Activated T-helper 2 cell treated with anti-CD3 and anti-CD28 coated beads, Interferon-gamma antibody, Interleukin-2, Interleukin-4, amounts not matched to agents 10 μg/mL and 5 μg/mL and 100 μg/mL, durations not matched to agents 14 hours and 24 hours and 36 hours (primary cell): ENCODE measurements at regions not wholly inside any gene's neighbourhood (a gene's known extent, or its start where the extent isn't known, plus 50 kb on each side); places are given as distances from the start of the nearest gene placed in this dataset.

Experiments used
- DNase-seq: peaks from one replicate; pipeline ENCODE4 v3.0.0; 2021; ENCODE audit warnings: low spot score
- H3K27ac Mint-ChIP-seq: one replicate; pipeline ENCODE4 v1.8.0; 2021; ENCODE audit warnings: mixed read lengths
- H3K27me3 Mint-ChIP-seq: one replicate; pipeline ENCODE4 v1.8.0; 2021; ENCODE audit warnings: low read depth, mixed read lengths
- H3K36me3 Mint-ChIP-seq: one replicate; pipeline ENCODE4 v1.8.0; 2021; ENCODE audit warnings: low read depth, mixed read lengths
- H3K4me1 Mint-ChIP-seq: one replicate; pipeline ENCODE4 v1.8.0; 2021; ENCODE audit warnings: low read depth, mixed read lengths
- H3K4me3 Mint-ChIP-seq: one replicate; pipeline ENCODE4 v1.8.0; 2021; ENCODE audit warnings: low read depth, mild to moderate bottlenecking, moderate library complexity, mixed read lengths
- H3K9me3 Mint-ChIP-seq: one replicate; pipeline ENCODE4 v1.8.0; 2021; ENCODE audit warnings: mixed read lengths
- intact Hi-C: fragments of 100-400 bp; cut with micrococcal nuclease; formaldehyde crosslinking; loops from one replicate; pipeline ENCODE4 v1.15.1; 2023

GRCh38 chr6:19013026-19013705 is 626.0 kb downstream of the RNF144B start:
- H3K36me3 Mint-ChIP-seq = no peaks in the 10 kb centered on the region
- H3K4me1 Mint-ChIP-seq = no peaks in the 10 kb centered on the region
- H3K27ac Mint-ChIP-seq = no peak overlapping the region
- H3K27me3 Mint-ChIP-seq = no peaks in the 10 kb centered on the region
- no peak for DNase-seq
- H3K9me3 Mint-ChIP-seq = no peaks in the 10 kb centered on the region
- H3K4me3 Mint-ChIP-seq = no peak overlapping the region
- intact Hi-C loops = no loop called here

GRCh38 chr6:19024737-19025136 is 637.6 kb downstream of the RNF144B start:
- no peak for DNase-seq
- H3K4me1 Mint-ChIP-seq = no peaks in the 10 kb centered on the region
- no peak overlapping the region for H3K4me3 Mint-ChIP-seq
- no peaks in the 10 kb centered on the region for H3K9me3 Mint-ChIP-seq
- H3K27ac Mint-ChIP-seq = no peak overlapping the region
- intact Hi-C loops = no loop called here
- H3K36me3 Mint-ChIP-seq = no peaks in the 10 kb centered on the region
- H3K27me3 Mint-ChIP-seq = no peaks in the 10 kb centered on the region

GRCh38 chr6:19028201-19028600 is 641.1 kb downstream of the RNF144B start:
- Mint-ChIP-seq H3K36me3 (no peaks in the 10 kb centered on the region), H3K9me3 (no peaks in the 10 kb centered on the region), H3K27ac (no peak overlapping the region), H3K27me3 (no peaks in the 10 kb centered on the region), H3K4me3 (no peak overlapping the region), H3K4me1 (no peaks in the 10 kb centered on the region)
- intact Hi-C loops = no loop called here
- no peak for DNase-seq

GRCh38 chr6:19032591-19033295 is 645.6 kb downstream of the RNF144B start:
- no peak overlapping the region for H3K4me3 Mint-ChIP-seq
- H3K27me3 Mint-ChIP-seq = no peaks in the 10 kb centered on the region
- H3K27ac Mint-ChIP-seq = no peak overlapping the region
- no peaks in the 10 kb centered on the region for H3K36me3 Mint-ChIP-seq
- no peaks in the 10 kb centered on the region for H3K9me3 Mint-ChIP-seq
- no peak for DNase-seq
- intact Hi-C loops = no loop called here
- H3K4me1 Mint-ChIP-seq = no peaks in the 10 kb centered on the region

GRCh38 chr6:19033683-19034082 is 646.5 kb downstream of the RNF144B start:
- Mint-ChIP-seq H3K36me3 (no peaks in the 10 kb centered on the region), H3K9me3 (no peaks in the 10 kb centered on the region), H3K27me3 (no peaks in the 10 kb centered on the region), H3K27ac (no peak overlapping the region), H3K4me3 (no peak overlapping the region), H3K4me1 (no peaks in the 10 kb centered on the region)
- intact Hi-C loops = no loop called here
- DNase-seq = no peak

- no peak overlapping the region for H3K4me3 Mint-ChIP-seq
- H3K36me3 Mint-ChIP-seq = no peaks in the 10 kb centered on the region
- H3K9me3 Mint-ChIP-seq = no peaks in the 10 kb centered on the region
- no peak for DNase-seq
- no peaks in the 10 kb centered on the region for H3K27me3 Mint-ChIP-seq
- no peaks in the 10 kb centered on the region for H3K4me1 Mint-ChIP-seq
- intact Hi-C loops = no loop called here
- no peak overlapping the region for H3K27ac Mint-ChIP-seq
These were observed 647.8 kb downstream of the RNF144B start for GRCh38 chr6:19034986-19035385.

- H3K4me3 Mint-ChIP-seq = no peak overlapping the region
- no peaks in the 10 kb centered on the region for H3K36me3 Mint-ChIP-seq
- no peak for DNase-seq
- H3K27me3 Mint-ChIP-seq = no peaks in the 10 kb centered on the region
- H3K9me3 Mint-ChIP-seq = no peaks in the 10 kb centered on the region
- no peak overlapping the region for H3K27ac Mint-ChIP-seq
- no peaks in the 10 kb centered on the region for H3K4me1 Mint-ChIP-seq
- intact Hi-C loops = no loop called here
These were observed 648.5 kb downstream of the RNF144B start for GRCh38 chr6:19035461-19036195.

GRCh38 chr6:19036196-19036555 is 649.0 kb downstream of the RNF144B start:
- H3K4me3 Mint-ChIP-seq = no peak overlapping the region
- H3K27ac Mint-ChIP-seq = no peak overlapping the region
- H3K4me1 Mint-ChIP-seq = no peaks in the 10 kb centered on the region
- no peaks in the 10 kb centered on the region for H3K36me3 Mint-ChIP-seq
- no peaks in the 10 kb centered on the region for H3K9me3 Mint-ChIP-seq
- intact Hi-C loops = no loop called here
- H3K27me3 Mint-ChIP-seq = no peaks in the 10 kb centered on the region
- DNase-seq = no peak

GRCh38 chr6:19037607-19038006 is 650.5 kb downstream of the RNF144B start:
- no peak overlapping the region for H3K4me3 Mint-ChIP-seq
- intact Hi-C loops = no loop called here

GRCh38 chr6:19039287-19039686 is 652.1 kb downstream of the RNF144B start:
- DNase-seq = no peak
- Mint-ChIP-seq H3K27me3 (no peaks in the 10 kb centered on the region), H3K4me3 (no peak overlapping the region), H3K4me1 (no peaks in the 10 kb centered on the region), H3K9me3 (no peaks in the 10 kb centered on the region), H3K27ac (no peak overlapping the region), H3K36me3 (no peaks in the 10 kb centered on the region)
- intact Hi-C loops = no loop called here

More at GRCh38 chr6:19037607-19038006, 650.5 kb downstream of the RNF144B start:
- no peak overlapping the region for H3K27ac Mint-ChIP-seq
- no peaks in the 10 kb centered on the region for H3K9me3 Mint-ChIP-seq
- no peak for DNase-seq
- H3K4me1 Mint-ChIP-seq = no peaks in the 10 kb centered on the region
- H3K36me3 Mint-ChIP-seq = no peaks in the 10 kb centered on the region
- no peaks in the 10 kb centered on the region for H3K27me3 Mint-ChIP-seq

- no peaks in the 10 kb centered on the region for H3K9me3 Mint-ChIP-seq
- no peaks in the 10 kb centered on the region for H3K36me3 Mint-ChIP-seq
- H3K27ac Mint-ChIP-seq = no peak overlapping the region
- H3K4me3 Mint-ChIP-seq = no peak overlapping the region
- no peaks in the 10 kb centered on the region for H3K27me3 Mint-ChIP-seq
- intact Hi-C loops = no loop called here
- no peak for DNase-seq
- no peaks in the 10 kb centered on the region for H3K4me1 Mint-ChIP-seq
These were observed 654.8 kb downstream of the RNF144B start for GRCh38 chr6:19041906-19042305.

GRCh38 chr6:19042420-19042819 is 655.3 kb downstream of the RNF144B start:
- intact Hi-C loops = no loop called here
- Mint-ChIP-seq H3K27me3 (no peaks in the 10 kb centered on the region), H3K4me3 (no peak overlapping the region), H3K36me3 (no peaks in the 10 kb centered on the region), H3K27ac (no peak overlapping the region), H3K4me1 (no peaks in the 10 kb centered on the region), H3K9me3 (no peaks in the 10 kb centered on the region)
- no peak for DNase-seq

GRCh38 chr6:19050765-19051164 is 663.6 kb downstream of the RNF144B start:
- Mint-ChIP-seq H3K4me3 (no peak overlapping the region), H3K36me3 (no peaks in the 10 kb centered on the region), H3K9me3 (peaks cover 23% of the 10 kb centered on the region), H3K4me1 (no peaks in the 10 kb centered on the region), H3K27me3 (no peaks in the 10 kb centered on the region), H3K27ac (no peak overlapping the region)
- no peak for DNase-seq
- intact Hi-C loops = no loop called here
